NCI-H1105 treated with DMSO at 0.1 percent for 48 hours (cell line): ENCODE measurements at regions not wholly inside any gene's neighbourhood (a gene's known extent, or its start where the extent isn't known, plus 50 kb on each side); places are given as distances from the start of the nearest gene placed in this dataset.
"Not testable (repeated sequence)": the region's sequence is repeated elsewhere in the genome, so short reads cannot be mapped to it uniquely, and the experiment has no call there.

Experiments
- DNase-seq: peaks from one replicate; lab custom pipeline; 2025; lab: John Stamatoyannopoulos, UW

GRCh38 chr6:50998905-50999304, 180.2 kb downstream of the TFAP2B start:
- no peak for DNase-seq

- no peak for DNase-seq
Measured at GRCh38 chr6:51001399-51001798, 182.7 kb downstream of the TFAP2B start.

GRCh38 chr6:51004380-51004779, 185.7 kb downstream of the TFAP2B start:
- DNase-seq, result no peak

GRCh38 chr6:51005779-51006178, 187.1 kb downstream of the TFAP2B start:
- DNase-seq, result no peak

GRCh38 chr6:51007237-51007636, 188.6 kb downstream of the TFAP2B start:
- no peak for DNase-seq

- DNase-seq, result not testable (repeated sequence)
Measured at GRCh38 chr6:51008693-51009092, 190.0 kb downstream of the TFAP2B start.

- DNase-seq, result no peak
Measured at GRCh38 chr6:51013376-51013775, 194.7 kb downstream of the TFAP2B start.

GRCh38 chr6:51015394-51015793, 196.7 kb downstream of the TFAP2B start:
- no peak for DNase-seq

- no peak for DNase-seq
Measured at GRCh38 chr6:51016489-51016888, 197.8 kb downstream of the TFAP2B start.

- DNase-seq, result peak; percentile 52
Measured at GRCh38 chr6:51019806-51020205, 201.1 kb downstream of the TFAP2B start.

GRCh38 chr6:51021171-51021570, 202.5 kb downstream of the TFAP2B start:
- no peak for DNase-seq

GRCh38 chr6:51024126-51024525, 205.5 kb downstream of the TFAP2B start:
- no peak for DNase-seq

- DNase-seq, result no peak
Measured at GRCh38 chr6:51025082-51025777, 206.6 kb downstream of the TFAP2B start.

GRCh38 chr6:51027283-51028065, 208.8 kb downstream of the TFAP2B start:
- DNase-seq, result no peak

- no peak for DNase-seq
Measured at GRCh38 chr6:51028276-51028675, 209.6 kb downstream of the TFAP2B start.

GRCh38 chr6:51029561-51029960, 210.9 kb downstream of the TFAP2B start:
- no peak for DNase-seq

GRCh38 chr6:51045548-51045947, 226.9 kb downstream of the TFAP2B start:
- peak; percentile 90 for DNase-seq

- peak; percentile 76 for DNase-seq
Measured at GRCh38 chr6:51049288-51049982, 230.8 kb downstream of the TFAP2B start.

- DNase-seq, result no peak
Measured at GRCh38 chr6:51049983-51050877, 231.6 kb downstream of the TFAP2B start.

GRCh38 chr6:51052716-51053115, 234.0 kb downstream of the TFAP2B start:
- not testable (repeated sequence) for DNase-seq

- not testable (repeated sequence) for DNase-seq
Measured at GRCh38 chr6:51055316-51055715, 236.6 kb downstream of the TFAP2B start.

- no peak for DNase-seq
Measured at GRCh38 chr6:51057296-51057695, 238.6 kb downstream of the TFAP2B start.
